ENCODE measurements at regions not wholly inside any gene's neighbourhood (a gene's known extent, or its start where the extent isn't known, plus 50 kb on each side); places are given as distances from the start of the nearest gene placed in this dataset.
"Not testable (repeated sequence)": the region's sequence is repeated elsewhere in the genome, so short reads cannot be mapped to it uniquely, and the experiment has no call there.

- Histone ChIP-seq H3K4me1 (no peaks in the 10 kb centered on the region), H3K27ac (no peak overlapping the region), H3K9ac (ENCODE audit: low read depth in 2 of 2, low read length in 2 of 2) (no peak overlapping the region), H3K27me3 (no peaks in the 10 kb centered on the region), H3K9me3 (no peaks in the 10 kb centered on the region), H3K4me3 (no peak overlapping the region), H3K36me3 (no peaks in the 10 kb centered on the region)
- intact Hi-C loops (cut with DNase I), result no loop called here
- no peak for DNase-seq
- TF ChIP-seq, protein P1, sequence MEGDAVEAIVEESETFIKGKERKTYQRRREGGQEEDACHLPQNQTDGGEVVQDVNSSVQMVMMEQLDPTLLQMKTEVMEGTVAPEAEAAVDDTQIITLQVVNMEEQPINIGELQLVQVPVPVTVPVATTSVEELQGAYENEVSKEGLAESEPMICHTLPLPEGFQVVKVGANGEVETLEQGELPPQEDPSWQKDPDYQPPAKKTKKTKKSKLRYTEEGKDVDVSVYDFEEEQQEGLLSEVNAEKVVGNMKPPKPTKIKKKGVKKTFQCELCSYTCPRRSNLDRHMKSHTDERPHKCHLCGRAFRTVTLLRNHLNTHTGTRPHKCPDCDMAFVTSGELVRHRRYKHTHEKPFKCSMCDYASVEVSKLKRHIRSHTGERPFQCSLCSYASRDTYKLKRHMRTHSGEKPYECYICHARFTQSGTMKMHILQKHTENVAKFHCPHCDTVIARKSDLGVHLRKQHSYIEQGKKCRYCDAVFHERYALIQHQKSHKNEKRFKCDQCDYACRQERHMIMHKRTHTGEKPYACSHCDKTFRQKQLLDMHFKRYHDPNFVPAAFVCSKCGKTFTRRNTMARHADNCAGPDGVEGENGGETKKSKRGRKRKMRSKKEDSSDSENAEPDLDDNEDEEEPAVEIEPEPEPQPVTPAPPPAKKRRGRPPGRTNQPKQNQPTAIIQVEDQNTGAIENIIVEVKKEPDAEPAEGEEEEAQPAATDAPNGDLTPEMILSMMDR (IDR thresholded peaks at IDR 0.05), result no peak
These were observed 137.4 kb upstream of the KRR1 start for GRCh38 chr12:75648856-75649255.

- H3K36me3 ChIP-seq, result no peaks in the 10 kb centered on the region
- intact Hi-C loops (cut with DNase I), result no loop called here
- no peak for DNase-seq
- H3K4me1 ChIP-seq, result no peaks in the 10 kb centered on the region
- no peaks in the 10 kb centered on the region for H3K27me3 ChIP-seq
- H3K9me3 ChIP-seq, result no peaks in the 10 kb centered on the region
- no peak overlapping the region for H3K4me3 ChIP-seq
- TF ChIP-seq, protein P1 (IDR thresholded peaks at IDR 0.05), result no peak
- no peak overlapping the region for H3K27ac ChIP-seq
- H3K9ac ChIP-seq (ENCODE audit: low read depth in 2 of 2, low read length in 2 of 2), result no peak overlapping the region
These were observed 135.2 kb upstream of the KRR1 start for GRCh38 chr12:75646329-75647210.

GRCh38 chr12:75644472-75645072 is 133.2 kb upstream of the KRR1 start:
- H3K9me3 ChIP-seq, result no peaks in the 10 kb centered on the region
- DNase-seq, result no peak
- H3K4me1 ChIP-seq, result no peaks in the 10 kb centered on the region
- H3K27me3 ChIP-seq, result no peaks in the 10 kb centered on the region
- H3K27ac ChIP-seq, result no peak overlapping the region
- no peak overlapping the region for H3K9ac ChIP-seq (ENCODE audit: low read depth in 2 of 2, low read length in 2 of 2)
- TF ChIP-seq, protein P1 (IDR thresholded peaks at IDR 0.05), result no peak
- H3K4me3 ChIP-seq, result no peak overlapping the region
- intact Hi-C loops (cut with DNase I), result no loop called here
- H3K36me3 ChIP-seq, result no peaks in the 10 kb centered on the region

GRCh38 chr12:75643119-75643518 is 131.7 kb upstream of the KRR1 start:
- H3K36me3 ChIP-seq; H3K9me3 ChIP-seq; H3K4me3 ChIP-seq; H3K27me3 ChIP-seq; H3K9ac ChIP-seq (ENCODE audit: low read depth in 2 of 2, low read length in 2 of 2); H3K27ac ChIP-seq; intact Hi-C loops (cut with DNase I); DNase-seq; H3K4me1 ChIP-seq: not testable (repeated sequence)

DNA sequence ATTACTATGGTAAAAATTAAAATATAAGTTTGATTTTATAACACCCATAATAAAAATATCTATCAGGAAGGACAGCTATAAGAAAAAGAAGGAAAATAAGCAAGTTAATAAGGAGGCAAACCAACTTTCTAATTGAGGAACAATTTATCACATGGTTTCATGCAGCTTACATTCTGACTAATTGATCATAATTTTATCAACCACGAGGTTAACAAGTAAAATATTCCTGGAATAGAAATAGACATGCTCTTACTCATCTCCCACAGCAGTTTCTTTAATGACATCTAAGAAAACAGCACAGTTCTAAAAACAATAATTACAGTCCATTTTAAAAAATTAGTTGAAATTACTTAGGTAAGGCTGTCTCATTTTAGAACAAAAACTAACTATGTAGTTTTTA is 130.8 kb upstream of the KRR1 start:
- Histone ChIP-seq H3K9ac (ENCODE audit: low read depth in 2 of 2, low read length in 2 of 2) (no peak overlapping the region), H3K27ac (no peak overlapping the region), H3K4me1 (no peaks in the 10 kb centered on the region), H3K36me3 (no peaks in the 10 kb centered on the region), H3K4me3 (no peak overlapping the region), H3K9me3 (no peaks in the 10 kb centered on the region), H3K27me3 (no peaks in the 10 kb centered on the region)
- no peak for DNase-seq
- intact Hi-C loops (cut with DNase I), result no loop called here
- TF ChIP-seq, protein P1 (IDR thresholded peaks at IDR 0.05), result no peak

All from colonic mucosa (tissue), 4 donors.